ENCODE measurements at regions not wholly inside any gene's neighbourhood (a gene's known extent, or its start where the extent isn't known, plus 50 kb on each side); places are given as distances from the start of the nearest gene placed in this dataset.

DNA sequence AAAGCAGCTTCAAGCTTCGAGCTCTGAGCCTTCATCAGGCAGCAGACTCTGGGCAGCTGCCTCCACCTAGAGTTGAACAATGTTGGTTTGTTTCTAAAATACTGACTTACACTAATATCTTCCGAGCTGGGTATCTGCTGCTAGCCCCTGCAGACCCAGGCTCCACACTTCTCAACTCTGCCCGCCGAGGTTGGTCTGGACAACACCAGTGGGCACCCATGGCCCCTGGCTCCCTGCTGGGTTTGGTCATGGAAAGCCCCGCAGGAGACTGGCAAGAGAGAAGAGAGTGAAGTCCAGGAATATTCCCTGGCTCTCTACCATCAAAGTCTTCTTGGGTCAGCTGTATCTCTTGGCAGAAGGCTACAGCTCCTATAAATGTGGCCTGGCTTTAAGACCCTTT is 214.2 kb upstream of the TMEM132C start:
- no peak for DNase-seq (ENCODE audit: low read depth in 2 of 2, low spot score in 1 of 2)

DNA sequence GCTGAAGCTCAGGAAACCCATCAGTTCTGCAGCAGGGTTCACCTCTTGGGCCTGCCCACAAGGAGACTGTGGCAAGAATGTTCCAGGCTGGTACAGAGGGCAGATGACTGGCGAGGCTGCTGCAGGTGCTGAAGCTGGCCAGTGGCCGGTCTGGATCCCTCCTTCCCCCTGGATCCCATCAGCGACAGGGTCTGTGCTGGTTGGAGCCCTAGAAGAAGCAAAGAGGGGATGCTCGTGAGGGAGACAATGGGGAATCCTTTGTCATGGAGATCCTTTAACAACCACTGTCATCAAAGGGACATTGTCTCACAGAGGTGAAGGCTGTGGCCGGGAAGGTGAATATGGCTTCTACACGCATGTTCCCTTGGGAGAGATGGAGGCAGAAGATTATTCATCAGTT is 211.4 kb upstream of the TMEM132C start:
- DNase-seq (ENCODE audit: low read depth in 2 of 2, low spot score in 1 of 2): no peak

DNA sequence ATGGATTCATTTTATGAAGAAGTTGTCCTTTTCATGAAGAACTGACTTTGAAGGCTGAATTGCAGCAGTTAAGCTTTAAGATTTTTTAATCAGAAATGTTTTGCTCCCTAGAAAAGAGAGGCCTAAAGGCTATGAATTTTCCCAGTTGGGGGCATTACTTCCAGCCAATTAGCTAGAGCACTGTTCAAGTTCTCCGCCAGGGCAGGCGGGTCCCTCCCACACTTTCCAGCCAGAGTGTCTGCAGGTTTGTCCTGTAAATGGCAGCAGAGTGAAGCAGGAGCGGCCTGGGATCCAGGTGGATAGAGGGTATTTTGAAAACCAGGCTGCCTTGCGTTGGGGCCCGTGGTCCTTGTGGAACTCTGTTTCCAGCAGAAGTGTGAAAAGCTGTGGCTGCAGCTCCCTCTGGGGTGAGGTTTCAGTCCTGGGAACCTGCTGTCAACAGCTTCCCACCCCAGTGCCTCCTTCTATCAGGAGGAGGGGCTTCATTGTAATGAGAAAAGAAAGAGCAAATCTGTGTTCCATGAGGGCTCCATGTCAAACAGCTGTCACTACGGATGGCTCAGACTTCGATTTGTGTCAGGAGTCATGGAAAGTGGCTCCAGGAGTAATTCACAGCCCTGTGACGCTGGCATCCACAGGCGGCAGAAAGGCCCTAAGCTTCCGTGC is 210.7 kb upstream of the TMEM132C start:
- no peak for DNase-seq (ENCODE audit: low read depth in 2 of 2, low spot score in 1 of 2)

DNA sequence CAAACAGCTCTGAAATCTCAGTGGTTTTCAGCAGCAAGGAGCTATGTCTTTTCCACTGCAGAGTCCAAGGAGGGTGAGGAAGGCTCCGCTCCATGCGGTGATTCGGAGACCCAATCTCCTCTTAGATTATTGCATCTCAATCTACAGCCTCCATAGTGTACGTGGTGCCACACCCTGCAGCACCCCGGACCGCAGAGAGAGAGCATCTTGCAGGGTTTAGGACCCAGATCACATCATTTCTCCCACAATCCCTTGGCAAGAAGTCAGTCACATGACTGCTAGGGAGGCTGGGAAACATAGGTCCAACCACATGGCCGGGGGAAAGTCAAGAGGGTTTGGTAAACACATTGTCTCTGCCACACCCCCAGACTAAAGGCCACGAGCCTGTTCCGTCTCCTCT is 209.4 kb upstream of the TMEM132C start:
- DNase-seq (ENCODE audit: low read depth in 2 of 2, low spot score in 1 of 2): no peak

DNA sequence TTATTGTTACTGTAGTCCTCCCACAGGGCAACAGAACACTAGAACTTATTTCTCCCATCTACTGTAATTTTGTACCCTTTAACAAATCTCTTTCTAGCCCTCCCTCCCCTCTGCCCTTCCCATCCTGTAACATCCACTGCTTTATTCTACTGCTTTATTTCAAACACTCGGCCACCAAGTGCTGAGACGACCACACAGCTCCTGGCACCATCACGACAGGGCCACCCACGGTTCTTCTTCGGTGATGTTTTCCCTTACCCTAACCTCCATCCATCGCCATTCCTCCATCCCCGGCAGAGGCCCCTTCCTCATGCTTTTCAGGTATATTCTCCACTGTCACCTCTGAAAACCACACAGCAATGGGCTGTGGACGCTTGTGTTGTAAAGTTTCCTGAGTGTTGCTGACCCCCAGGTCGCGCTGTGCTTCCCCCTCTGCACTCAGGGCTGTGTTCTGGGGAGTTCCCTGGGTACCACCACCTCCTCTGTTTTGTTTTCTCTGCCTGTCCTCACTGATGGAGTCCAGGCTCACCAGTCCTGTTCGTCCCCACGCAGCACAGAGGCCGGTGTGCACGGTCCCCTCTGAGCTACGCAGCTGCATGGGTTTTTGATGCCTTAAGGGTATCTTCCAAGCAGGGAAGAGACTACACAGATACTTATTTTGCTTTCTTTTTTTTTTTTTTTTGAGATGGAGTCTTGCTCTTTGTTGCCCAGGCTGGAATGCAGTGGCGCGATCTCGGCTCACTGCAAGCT is 207.2 kb upstream of the TMEM132C start:
- no peak for DNase-seq (ENCODE audit: low read depth in 2 of 2, low spot score in 1 of 2)

DNA sequence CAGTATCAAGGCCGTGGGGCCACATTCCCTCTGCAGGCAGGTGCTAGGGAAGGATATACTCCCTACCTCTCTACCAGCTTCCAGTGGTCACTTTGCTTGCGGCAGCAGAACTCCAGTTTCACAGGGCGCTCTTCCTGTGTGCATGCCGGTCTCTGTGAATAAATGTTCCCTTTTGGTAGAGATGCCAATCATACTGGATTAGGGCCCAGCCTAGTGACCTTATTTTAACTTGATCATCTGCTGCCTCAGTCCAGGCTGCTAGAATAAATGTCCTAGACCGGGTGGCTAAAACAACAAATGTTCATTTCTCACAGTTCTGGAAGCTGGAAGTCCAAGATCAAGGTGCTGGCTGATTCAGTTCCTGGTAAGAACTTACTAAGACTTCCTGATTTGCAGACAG is 198.8 kb upstream of the TMEM132C start:
- DNase-seq (ENCODE audit: low read depth in 2 of 2, low spot score in 1 of 2): no peak

DNA sequence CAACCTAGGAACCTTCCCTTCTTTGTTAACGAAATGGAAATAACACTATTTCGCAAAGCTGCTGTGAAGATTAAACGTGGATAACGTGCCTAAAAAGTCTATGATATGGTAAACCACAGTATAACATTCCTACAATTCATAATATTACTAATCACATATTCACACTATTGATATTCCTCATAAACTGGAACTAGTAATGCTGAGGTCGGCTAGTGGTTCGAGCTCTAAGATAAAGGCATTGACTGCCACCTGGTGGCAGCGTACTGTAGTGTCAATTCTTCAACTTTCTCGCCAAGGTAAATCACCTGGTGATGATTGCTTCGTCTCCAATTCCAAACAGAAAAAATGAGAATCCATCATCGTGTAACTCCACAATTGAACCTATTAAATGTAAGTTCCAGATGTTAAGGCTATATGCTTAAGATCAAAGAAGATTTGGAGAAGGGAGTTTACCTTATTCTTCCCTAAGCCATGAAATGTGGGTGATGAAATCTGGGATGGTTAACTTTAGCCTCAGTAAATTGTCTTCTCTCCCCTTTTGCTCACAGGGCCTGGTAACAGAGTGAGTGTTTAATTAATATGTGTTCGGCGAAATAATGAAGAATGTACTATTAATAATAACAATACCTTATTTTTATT is 197.5 kb upstream of the TMEM132C start:
- no peak for DNase-seq (ENCODE audit: low read depth in 2 of 2, low spot score in 1 of 2)

DNA sequence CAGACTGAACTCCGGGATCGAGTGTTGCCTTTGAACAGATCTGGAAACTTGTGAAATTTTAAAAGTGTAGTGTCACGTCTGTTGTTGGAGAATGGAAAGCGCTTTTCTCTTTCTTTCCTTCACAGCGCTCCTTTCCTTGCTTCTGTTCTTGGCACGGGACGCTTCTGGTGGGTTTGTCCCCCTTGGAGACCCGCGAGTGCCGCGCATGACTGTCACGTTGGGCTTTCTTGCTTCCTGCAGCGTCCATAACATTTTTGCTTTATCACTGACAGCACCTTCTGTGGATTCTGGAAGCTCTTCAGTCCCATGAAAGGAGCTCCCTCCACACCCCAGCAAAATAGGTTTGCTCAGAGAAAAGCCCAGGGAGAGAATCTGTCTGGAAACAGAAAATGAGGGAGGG is 193.0 kb upstream of the TMEM132C start:
- no peak for DNase-seq (ENCODE audit: low read depth in 2 of 2, low spot score in 1 of 2)

DNA sequence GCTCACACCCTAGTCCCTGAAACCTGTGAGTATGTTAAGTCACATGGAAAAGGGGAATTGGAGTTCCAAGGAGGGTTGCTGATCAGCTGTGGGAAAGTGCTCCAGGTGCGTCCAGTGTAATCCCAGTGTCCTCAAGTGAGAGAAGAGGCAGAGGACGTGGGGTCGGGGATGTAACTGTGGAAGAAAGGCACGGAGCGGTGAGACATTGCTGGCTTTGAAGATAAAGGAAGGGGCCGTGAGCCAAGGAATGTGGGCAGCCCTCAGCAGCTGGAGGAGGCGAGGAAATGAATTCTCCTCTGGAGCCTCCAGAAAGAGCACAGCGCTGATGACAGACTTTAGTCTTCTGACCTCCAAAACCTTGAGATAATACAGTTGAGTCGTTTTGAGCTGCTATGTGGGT is 191.6 kb upstream of the TMEM132C start:
- DNase-seq (ENCODE audit: low read depth in 2 of 2, low spot score in 1 of 2): no peak

DNA sequence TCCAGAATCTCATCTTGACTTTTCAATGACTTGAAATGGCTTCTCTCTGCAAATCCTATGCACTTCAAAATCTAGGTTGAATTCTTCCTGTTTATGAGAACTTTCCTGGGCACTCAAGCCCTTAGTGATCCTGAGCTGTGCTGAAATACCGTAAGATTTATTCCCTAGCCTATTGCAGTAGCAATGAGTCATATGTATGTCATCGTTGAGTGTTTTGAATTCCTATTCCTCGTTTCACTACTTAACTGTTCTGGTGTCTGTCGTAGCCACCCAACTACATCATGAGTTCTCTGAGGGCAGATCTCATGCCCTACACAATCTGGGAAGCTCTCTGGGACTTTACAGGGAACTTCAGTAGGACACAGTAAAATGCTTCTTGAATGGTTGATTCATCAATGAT is 190.8 kb upstream of the TMEM132C start:
- no peak for DNase-seq (ENCODE audit: low read depth in 2 of 2, low spot score in 1 of 2)

DNA sequence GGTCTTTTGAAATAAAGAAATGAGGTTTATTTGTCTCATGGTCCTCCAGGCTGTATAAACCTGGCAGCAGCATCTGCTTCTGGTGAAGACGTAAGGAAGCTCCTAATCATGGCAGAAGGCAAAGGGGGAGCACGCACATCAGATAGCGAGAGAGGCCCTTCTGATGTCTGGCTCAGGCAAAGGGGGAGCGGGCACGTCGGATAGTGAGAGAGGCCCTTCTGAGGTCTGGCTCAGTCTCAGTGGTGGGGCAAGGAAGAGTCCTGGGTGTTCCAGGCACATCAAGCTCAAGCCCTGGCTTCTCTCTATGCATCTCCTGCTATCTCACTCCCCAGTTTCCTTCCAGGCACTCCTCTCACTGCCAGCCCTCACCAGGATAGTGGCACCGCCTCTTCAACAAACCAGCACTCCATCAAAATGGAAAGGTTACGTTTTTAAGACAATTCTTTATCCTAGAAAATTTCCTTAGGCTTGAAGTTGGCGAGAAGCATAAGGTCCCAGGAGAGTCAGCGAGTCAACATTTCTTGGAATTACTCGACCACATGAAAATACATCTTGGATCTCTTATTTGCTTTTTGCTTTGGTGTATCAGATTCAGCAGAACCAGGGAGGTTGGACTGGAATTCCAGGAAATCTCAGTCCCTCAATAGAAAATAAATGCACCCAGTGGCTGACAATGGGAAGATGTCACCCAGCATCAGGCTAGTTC is 189.6 kb upstream of the TMEM132C start:
- no peak for DNase-seq (ENCODE audit: low read depth in 2 of 2, low spot score in 1 of 2)

DNA sequence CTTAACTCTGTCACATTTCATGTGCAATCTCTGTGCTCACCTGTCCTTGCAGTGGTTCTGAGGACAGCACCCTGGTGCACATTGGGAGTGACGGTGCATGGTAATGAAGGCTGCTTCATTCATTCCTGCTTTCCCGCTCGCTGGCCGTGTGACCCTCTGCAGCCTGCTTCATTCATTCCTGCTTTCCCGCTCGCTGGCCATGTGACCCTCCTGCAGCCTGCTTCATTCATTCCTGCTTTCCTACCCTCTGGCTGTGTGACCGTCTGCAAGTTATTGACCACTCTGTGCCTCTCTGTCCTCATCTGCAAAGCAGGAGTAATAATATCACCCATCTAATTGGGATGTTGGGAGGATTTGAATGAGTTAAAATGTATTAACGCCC is 189.1 kb upstream of the TMEM132C start:
- no peak for DNase-seq (ENCODE audit: low read depth in 2 of 2, low spot score in 1 of 2)

DNA sequence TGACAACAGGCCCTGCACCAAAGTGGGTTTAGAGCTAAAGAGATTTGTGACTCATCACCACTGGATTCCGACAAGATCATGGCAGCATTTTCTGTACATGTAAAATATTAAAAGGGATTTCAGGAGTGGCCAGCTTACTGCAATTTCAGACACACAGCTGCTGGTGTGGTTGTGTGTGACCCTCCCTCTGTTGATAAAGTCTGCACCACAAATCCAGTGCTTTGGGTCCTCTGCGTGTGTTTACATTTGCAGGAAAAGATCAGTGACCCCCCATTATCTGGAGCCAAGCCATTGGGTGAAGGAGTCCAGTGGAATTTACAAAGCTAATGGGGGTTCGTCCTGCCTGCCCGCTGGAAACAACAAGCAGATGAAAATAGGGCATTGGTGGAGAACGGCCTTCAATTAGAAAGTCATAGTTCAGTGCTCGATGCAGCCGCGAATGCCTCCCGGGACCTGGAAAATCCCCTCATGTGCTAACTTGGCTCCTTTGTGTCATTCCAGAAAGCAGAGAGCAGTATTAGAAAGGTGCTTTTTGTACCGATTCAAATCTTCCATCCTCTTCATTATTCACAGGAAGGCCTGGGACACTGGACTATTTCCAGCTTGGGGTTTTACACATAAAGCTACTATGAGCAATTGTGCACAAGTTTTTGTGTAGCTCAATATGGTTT is 188.5 kb upstream of the TMEM132C start:
- no peak for DNase-seq (ENCODE audit: low read depth in 2 of 2, low spot score in 1 of 2)

DNA sequence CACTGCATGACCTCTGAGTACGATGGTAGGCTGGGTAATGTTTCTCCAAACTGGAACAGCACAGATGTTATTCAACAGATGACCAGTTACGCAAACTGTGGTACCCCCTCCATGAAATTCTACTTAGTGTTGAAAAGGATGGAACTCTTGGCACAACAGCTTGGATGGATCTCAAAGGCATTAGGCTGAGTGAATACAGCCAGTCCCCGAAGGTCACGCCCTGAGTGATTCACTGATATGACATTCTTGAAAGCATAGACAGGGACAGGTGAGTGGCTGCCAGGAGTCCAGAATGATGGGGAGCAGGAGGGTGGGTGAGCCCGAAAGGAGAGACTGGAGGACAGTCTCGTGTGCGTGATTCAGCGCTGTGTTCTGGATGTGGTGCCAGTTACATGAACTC is 187.5 kb upstream of the TMEM132C start:
- DNase-seq (ENCODE audit: low read depth in 2 of 2, low spot score in 1 of 2): no peak

DNA sequence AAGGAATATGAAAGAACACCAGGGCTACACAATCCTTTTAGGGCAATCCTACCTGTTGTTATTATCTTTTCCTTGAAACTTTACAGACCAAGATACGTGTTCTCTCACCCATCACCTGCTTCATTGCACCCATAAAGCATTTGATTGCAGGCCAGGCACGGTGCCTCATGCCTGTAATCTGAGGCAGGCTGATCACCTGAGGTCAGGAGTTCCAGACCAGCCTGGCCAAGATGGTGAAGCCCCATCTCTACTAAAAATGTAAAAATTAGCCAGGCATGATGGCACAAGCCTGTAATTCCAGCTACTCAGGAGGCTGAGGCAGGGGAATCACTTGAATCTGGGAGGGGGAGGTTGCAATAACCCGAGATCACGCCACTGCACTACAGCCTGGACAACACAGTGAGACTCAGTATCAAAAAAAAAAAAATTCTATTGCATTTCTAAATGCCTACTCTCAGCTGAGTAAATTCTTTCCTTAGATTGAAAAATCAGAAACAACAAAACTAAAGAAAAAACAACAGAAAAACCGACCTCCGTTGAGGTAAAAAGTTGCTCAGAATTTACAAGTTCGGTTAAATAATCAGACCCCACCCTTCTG is 183.7 kb upstream of the TMEM132C start:
- no peak for DNase-seq (ENCODE audit: low read depth in 2 of 2, low spot score in 1 of 2)

DNA sequence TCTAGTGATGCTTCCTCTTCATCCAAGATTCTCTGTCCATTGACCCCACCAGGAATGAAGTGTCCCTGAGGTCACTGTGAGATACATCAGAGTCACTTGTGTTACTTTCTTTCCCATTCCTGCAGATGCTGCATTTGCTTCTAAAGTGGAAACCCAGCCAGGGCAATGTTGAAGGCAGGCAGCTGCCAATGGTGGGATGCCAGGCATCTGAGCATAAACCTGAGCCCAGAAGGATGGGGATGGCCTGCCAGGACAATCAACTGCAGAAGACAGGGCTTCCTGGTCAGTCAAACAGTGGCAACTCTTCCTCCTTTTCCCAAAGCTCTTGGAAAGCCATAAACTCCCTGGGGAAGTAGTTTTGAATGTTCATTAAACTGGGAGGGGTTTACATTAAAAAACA is 178.0 kb upstream of the TMEM132C start:
- DNase-seq (ENCODE audit: low read depth in 2 of 2, low spot score in 1 of 2): no peak

DNA sequence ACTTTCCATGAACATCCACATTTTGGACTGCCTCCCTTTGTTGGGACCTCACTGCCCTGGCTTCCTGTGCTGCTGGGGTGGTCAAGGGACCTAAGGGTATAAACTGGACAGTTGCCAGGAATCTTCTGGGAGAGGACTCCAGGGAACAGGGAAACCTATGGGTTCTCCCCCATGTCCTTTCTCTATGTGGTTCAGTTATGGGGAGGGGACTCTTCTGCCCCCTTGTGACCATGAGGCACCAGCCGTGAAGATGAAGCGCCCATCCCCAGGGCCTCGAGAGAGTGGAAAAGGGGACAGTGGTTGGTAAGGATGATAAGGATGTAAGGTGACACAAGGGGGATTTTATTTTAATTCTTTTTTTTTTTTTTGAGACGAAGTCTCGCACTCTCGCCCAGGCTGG is 177.0 kb upstream of the TMEM132C start:
- DNase-seq (ENCODE audit: low read depth in 2 of 2, low spot score in 1 of 2): no peak

DNA sequence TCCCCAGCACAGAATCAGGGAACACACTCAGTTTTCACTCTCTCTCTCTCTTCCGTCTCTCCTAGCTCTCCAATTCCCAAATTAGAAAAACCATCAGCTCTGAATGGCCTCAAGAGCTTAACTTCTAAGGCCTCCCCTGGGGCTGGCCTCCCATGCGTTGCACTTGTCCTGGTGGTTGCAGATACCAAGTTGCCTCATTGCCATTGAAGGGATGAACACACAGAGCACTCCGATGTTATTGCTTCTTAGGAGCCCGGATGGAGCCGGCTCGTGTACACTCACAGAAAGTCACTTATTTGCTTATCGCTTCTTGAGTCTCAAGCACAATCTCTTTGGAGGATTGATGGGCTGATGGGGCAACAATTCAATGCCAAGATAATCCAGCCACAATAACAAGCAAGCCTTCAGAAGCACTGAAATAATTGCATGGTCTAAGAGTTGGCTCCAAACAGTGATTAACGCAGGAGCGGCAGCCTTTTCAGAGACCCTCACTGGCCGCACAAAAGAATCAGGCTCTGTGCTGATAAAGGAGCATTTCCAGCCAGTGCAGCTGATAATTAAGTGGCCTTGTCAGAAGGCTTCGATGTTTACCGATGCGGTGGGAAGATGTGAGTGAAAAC is 175.8 kb upstream of the TMEM132C start:
- DNase-seq (ENCODE audit: low read depth in 2 of 2, low spot score in 1 of 2): no peak

DNA sequence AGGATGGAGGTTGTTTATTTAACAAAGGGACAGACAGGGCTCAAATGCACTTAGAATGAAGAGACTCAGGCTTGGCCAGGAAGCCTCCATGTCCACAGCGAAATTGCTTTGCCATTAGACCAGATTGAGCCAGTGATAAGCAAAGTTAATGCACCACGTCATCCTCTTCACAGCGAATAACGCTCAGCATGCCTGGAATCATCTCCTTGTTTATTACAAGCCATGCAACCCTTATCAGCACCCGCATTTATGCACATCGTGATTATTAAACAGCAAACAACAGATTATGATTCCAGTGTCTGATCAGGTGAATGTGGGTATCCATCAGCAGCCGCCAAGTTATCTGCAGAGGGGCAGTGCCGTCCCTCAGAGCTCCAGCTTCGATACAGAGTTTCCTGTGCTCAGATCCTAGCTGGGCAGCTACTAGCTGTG is 175.0 kb upstream of the TMEM132C start:
- no peak for DNase-seq (ENCODE audit: low read depth in 2 of 2, low spot score in 1 of 2)

DNA sequence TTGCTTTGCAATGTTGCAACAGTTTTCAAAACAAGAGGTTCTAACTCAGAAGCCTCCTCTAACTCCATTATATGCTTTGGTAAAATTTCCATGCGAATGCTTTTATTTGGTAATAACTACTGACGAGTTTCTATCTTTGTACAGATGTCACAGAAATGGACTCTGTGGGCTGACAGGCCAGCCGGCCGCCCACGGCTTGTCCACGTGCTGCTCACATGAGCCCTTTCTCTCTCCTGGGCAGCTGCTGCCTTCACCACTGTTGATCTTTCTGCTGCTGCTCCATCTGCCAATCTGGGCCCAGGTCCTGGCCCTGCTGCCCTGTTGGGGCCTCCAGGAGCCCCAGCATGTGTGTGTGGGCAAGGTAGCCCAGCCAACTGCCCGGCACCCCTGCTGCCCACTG is 168.2 kb upstream of the TMEM132C start:
- DNase-seq (ENCODE audit: low read depth in 2 of 2, low spot score in 1 of 2): no peak

DNA sequence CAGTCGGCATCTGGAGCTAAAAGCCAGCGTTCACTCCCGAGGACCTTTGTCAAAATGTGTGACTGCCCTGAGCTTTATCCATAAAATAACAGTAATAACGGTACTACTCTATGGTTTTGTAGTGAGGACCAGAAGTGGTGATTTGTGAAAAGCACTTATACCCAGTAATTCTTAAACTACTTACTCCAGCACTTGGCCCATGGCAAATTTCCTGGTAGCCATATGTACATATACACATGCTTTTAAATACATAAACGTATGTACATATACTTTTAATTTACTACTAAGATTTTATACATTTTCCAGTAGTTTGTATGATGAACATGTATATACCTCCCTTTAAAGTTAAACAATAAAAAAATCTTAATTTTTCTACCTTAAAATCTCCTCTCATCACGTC is 163.8 kb upstream of the TMEM132C start:
- no peak for DNase-seq (ENCODE audit: low read depth in 2 of 2, low spot score in 1 of 2)
